ENCODE measurements at regions not wholly inside any gene's neighbourhood (a gene's known extent, or its start where the extent isn't known, plus 50 kb on each side); places are given as distances from the start of the nearest gene placed in this dataset.

GRCh38 chr6:129778793-129779192 lies 68.8 kb upstream of the ARHGAP18 start:
- no peak for DNase-seq

- DNase-seq, result no peak
Measured at GRCh38 chr6:129777371-129777770, 67.4 kb upstream of the ARHGAP18 start.

DNA sequence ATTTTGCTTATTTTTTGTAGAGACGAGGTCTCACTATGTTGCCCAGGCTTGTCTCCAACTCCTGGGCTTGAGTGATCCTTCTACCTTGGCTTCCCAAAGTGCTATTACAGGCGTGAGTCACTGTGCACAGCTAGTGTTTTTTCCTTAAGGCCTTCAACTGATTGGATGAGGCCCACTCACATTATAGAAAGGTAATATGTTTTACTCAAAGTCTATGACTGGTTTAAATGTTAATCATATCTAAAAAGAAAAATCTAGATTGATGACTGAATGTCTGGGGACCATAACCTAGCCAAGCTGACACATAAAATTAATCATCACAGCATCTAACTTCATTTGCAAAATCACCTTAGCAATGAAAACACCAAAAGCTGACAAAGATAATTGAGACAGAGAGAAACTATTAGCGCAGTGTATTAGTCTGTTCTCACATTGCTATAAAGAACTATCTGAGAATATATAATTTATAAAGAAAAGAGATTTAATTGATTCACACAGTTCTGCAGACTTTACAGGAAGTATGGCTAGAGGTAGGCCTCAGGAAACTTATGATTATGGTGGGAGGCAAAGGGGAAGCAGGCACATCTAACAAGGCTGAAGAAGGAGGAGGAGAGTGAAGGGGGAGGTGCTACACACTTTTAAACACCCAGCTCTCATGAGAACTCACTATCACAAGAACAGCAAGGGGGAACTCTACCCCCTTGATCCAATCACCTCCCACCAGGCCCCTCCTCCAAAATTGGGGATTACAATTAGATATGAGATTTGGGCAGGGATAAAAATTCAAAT lies 66.8 kb upstream of the ARHGAP18 start:
- DNase-seq, result no peak

- DNase-seq, result peak; percentile 24
Measured at GRCh38 chr6:129774697-129775447, 64.9 kb upstream of the ARHGAP18 start.

DNA sequence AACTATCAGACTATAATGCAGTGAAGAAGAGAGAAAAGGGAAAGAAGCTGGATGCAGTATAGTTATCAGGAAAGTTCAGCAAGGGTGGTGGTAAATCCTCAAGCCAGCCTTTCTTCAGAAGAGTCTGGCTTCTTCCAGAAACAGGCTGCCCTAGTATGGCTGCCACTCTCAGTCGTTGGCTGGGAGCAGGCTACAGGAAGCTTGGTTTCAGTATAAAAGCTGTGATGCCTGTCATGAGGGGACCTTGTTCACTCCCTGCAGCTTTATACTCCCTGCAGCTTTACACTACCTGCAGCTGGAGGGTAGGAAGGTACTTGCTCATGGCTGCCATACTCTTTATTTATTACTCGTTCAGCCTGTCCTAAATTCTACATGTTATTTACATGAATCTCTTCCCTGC lies 63.3 kb upstream of the ARHGAP18 start:
- no peak for DNase-seq

DNA sequence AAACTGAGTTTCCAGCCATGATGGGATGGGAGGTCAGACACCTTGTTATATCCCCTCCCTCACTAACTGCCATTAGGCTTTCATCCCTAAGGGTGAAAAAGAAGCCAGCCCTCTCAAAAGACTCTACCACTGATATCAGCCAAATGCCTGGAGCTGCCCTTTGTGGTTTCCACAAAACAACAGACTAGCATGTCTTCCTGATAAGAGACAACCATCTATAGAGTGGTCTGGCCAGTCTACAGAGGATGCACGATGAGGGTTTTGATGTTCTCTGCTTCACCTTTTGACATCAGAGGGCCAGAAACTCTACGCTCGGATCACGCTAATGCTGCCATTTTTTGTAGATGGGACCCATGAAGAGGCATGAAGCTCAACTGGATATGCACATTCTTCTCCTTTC lies 61.7 kb upstream of the ARHGAP18 start:
- DNase-seq, result no peak

DNA sequence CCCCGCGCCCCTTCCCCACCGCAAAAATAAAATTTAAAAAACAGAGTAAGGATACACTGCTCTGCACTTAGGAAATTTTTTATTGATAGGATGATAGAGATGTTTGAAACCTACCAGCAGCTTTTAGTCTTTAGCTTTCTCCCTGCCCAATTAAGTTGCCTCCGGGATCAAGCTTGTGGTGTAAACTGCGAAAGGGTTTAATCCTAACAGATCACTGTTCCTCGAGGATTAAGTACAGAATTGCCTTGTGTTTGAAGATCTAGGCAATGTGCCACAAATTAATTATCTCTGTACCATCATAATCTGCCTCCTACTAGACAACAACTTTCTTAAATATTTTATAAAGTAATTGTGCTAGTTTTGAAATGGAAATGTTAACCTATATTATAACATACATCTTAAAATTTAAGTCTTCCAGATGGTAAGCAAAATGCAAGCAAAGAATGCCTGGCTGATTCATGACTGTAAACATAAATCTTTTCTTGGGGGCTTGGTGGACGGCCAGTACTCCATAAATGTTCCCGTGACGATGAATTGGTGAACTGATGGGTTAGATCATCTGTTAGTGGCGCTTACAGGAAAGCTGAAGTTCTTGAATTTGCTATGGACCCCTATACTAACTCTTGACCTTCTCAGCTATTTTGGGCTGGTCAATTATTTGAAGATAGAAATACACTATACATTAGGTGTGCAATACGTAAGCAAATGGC lies 58.0 kb upstream of the ARHGAP18 start:
- DNase-seq, result no peak

DNA sequence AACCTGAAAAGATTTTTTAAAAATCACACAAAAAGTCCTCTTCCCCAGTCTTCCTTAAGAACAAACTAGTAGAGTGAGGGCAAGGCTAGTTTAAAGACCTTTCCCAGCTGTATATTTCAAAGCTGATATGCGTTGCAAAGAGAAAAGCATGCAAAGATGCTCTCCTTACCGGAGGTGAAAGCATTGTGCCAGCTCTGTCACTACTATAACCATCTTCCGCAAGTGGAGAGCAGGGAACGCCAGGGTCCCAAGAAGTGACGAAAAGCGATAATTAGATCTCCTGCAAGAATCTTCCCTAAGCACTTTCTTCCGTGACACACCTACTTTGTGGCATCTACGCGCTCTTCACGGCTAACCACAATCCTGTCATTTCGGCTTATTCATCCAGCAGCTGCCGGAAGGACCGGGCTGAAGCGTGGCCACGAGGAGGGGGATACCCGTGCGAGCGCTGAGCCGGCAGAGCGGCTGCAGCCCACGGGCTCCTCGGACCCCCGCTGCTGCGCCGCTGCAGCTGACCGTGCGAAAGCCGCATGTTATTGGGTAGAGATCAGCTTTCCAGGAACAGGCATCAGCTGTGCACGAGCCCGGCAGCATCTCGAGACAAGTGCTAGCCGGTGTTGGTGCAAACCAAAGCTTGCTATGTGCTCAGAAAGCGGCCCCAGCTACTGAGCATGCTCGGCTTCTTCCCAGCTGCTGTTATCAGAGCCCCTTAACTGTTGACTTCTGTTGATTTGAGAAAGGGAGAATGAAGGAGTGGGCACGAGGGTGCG lies 57.2 kb upstream of the ARHGAP18 start:
- peak; percentile 55 for DNase-seq

- DNase-seq, result no peak
Measured at GRCh38 chr6:129764761-129765407, 54.9 kb upstream of the ARHGAP18 start.

- no peak for DNase-seq
Measured at GRCh38 chr6:129759796-129760605, 50.0 kb upstream of the ARHGAP18 start.
